ENCODE measurements at regions not wholly inside any gene's neighbourhood (a gene's known extent, or its start where the extent isn't known, plus 50 kb on each side); places are given as distances from the start of the nearest gene placed in this dataset.

DNA sequence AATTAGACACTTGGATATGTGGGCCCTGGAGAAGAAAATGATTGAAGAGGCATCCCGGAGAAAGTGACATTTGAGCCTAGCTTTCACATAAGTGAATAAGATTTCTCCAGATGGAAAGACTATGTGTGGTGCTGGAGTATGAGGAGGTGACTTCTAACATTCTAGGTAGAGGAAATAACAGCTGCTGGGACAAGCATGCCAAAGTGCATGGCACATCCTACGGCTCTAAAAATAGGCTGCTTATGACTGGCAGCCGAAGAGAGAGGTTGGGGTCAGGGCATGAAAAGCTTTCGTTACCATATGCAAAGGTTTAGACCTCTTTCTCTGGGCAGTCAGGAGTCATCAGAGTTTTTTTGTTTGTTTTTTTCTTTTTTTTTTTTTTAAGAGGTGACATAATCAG is 142.0 kb downstream of the SOX3 start (continued):
- TF ChIP-seq, protein P1, sequence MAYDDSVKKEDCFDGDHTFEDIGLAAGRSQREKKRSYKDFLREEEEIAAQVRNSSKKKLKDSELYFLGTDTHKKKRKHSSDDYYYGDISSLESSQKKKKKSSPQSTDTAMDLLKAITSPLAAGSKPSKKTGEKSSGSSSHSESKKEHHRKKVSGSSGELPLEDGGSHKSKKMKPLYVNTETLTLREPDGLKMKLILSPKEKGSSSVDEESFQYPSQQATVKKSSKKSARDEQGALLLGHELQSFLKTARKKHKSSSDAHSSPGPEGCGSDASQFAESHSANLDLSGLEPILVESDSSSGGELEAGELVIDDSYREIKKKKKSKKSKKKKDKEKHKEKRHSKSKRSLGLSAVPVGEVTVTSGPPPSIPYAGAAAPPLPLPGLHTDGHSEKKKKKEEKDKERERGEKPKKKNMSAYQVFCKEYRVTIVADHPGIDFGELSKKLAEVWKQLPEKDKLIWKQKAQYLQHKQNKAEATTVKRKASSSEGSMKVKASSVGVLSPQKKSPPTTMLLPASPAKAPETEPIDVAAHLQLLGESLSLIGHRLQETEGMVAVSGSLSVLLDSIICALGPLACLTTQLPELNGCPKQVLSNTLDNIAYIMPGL (CRISPR knock-in tag; IDR thresholded peaks at IDR 0.05), result no peak
- no peak for TF ChIP-seq NR3C1 (CRISPR knock-in tag; conservative IDR thresholded peaks at IDR 0.05; ENCODE audit: low read depth)
- TF ChIP-seq, protein P2, sequence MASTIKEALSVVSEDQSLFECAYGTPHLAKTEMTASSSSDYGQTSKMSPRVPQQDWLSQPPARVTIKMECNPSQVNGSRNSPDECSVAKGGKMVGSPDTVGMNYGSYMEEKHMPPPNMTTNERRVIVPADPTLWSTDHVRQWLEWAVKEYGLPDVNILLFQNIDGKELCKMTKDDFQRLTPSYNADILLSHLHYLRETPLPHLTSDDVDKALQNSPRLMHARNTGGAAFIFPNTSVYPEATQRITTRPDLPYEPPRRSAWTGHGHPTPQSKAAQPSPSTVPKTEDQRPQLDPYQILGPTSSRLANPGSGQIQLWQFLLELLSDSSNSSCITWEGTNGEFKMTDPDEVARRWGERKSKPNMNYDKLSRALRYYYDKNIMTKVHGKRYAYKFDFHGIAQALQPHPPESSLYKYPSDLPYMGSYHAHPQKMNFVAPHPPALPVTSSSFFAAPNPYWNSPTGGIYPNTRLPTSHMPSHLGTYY (CRISPR knock-in tag; IDR thresholded peaks at IDR 0.05), result no peak
- TF ChIP-seq, protein P3, sequence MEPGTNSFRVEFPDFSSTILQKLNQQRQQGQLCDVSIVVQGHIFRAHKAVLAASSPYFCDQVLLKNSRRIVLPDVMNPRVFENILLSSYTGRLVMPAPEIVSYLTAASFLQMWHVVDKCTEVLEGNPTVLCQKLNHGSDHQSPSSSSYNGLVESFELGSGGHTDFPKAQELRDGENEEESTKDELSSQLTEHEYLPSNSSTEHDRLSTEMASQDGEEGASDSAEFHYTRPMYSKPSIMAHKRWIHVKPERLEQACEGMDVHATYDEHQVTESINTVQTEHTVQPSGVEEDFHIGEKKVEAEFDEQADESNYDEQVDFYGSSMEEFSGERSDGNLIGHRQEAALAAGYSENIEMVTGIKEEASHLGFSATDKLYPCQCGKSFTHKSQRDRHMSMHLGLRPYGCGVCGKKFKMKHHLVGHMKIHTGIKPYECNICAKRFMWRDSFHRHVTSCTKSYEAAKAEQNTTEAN (CRISPR knock-in tag; IDR thresholded peaks at IDR 0.05), result no peak
- TF ChIP-seq, protein P4, sequence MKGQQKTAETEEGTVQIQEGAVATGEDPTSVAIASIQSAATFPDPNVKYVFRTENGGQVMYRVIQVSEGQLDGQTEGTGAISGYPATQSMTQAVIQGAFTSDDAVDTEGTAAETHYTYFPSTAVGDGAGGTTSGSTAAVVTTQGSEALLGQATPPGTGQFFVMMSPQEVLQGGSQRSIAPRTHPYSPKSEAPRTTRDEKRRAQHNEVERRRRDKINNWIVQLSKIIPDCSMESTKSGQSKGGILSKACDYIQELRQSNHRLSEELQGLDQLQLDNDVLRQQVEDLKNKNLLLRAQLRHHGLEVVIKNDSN (CRISPR knock-in tag; IDR thresholded peaks at IDR 0.05), result no peak
- TF ChIP-seq ZNF396 (CRISPR knock-in tag; IDR thresholded peaks at IDR 0.05; ENCODE audit: borderline replicate concordance), result no peak
- TF ChIP-seq GABPB1 (CRISPR knock-in tag; IDR thresholded peaks at IDR 0.05), result no peak

DNA sequence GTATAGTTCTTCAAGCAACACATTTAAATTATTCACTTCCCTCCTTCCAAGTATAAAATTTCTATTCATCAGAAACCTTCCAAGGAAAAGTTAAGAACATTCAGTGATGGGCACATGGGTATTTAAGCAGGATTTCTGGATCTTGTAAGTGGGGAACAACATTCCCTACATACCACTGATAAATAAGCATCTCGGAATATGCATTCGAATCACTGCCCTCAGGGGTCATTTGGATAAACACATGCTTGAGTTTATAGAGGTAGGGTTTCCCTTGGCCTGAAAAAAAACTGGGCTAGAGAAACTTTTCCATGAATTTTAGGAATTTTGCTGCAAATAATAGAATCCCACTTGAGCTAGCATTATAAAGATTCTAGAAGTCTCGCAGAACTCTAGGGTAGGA is 143.9 kb downstream of the SOX3 start:
- Mint-ChIP-seq H3K27me3 (ENCODE audit: low read depth) (peaks cover 32% of the 10 kb centered on the region), H3K36me3 (0 out of 2 replicates have a peak, but pooled peaks cover 3% of the 10 kb centered on the region), H3K27ac (peak overlapping the region; percentile 70), H3K4me3 (no peak overlapping the region), H3K4me1 (peaks cover 33% of the 10 kb centered on the region), H3K9me3 (no peaks in the 10 kb centered on the region)
- ChIA-PET POLR2A (no interaction called here), CTCF (no interaction called here)
- DNase-seq (ENCODE audit: low spot score), result no peak
- ATAC-seq, result peak; percentile 74
- no peak for TF ChIP-seq NFYB (CRISPR knock-in tag; conservative IDR thresholded peaks at IDR 0.05; ENCODE audit: low read depth)

DNA sequence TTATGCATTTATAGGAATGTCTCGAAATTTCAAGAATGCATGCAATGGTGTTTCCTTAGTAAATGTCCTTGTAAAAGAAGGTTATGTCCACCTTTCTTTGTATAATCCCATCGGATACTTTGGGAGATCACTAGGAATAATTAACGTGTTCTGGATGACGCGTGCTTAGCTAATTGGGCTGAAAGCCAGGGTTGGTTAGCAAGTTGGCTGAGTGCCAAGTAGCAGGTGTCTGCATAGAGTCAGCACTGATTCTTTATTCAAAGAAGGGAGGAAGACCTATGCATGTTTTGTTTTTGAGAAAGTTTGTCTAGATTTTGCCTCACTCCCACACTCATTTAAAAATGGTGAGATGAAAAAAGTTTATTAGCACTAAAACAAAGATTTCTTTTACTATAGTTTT is 144.6 kb downstream of the SOX3 start:
- no peak for DNase-seq (ENCODE audit: low spot score)
- peaks cover 38% of the 10 kb centered on the region for H3K27me3 Mint-ChIP-seq (ENCODE audit: low read depth)
- no peaks in the 10 kb centered on the region for H3K9me3 Mint-ChIP-seq
- no peak overlapping the region for H3K4me3 Mint-ChIP-seq
- H3K36me3 Mint-ChIP-seq, result 0 out of 2 replicates have a peak, but pooled peaks cover 3% of the 10 kb centered on the region
- CTCF ChIA-PET, result no interaction called here
- ATAC-seq, result no peak
- H3K27ac Mint-ChIP-seq, result no peak overlapping the region; the same call in 1 of the 2 replicates
- POLR2A ChIA-PET, result no interaction called here
- peaks cover 40% of the 10 kb centered on the region for H3K4me1 Mint-ChIP-seq
- TF ChIP-seq CREB1 (CRISPR knock-in tag; IDR thresholded peaks at IDR 0.05) (no peak), NFATC4 (CRISPR knock-in tag; IDR thresholded peaks at IDR 0.05) (no peak), ESRRA (CRISPR knock-in tag; IDR thresholded peaks at IDR 0.05; ENCODE audit: borderline replicate concordance) (no peak), ZNF317 (CRISPR knock-in tag; IDR thresholded peaks at IDR 0.05; ENCODE audit: borderline replicate concordance, low read depth) (no peak), ELF4 (CRISPR knock-in tag; IDR thresholded peaks at IDR 0.05; ENCODE audit: low read depth) (no peak), NR2C2 (CRISPR knock-in tag; IDR thresholded peaks at IDR 0.05) (no peak), HMGA2 (CRISPR knock-in tag; IDR thresholded peaks at IDR 0.05) (no peak), KAT7 (CRISPR knock-in tag; IDR thresholded peaks at IDR 0.05; ENCODE audit: borderline replicate concordance) (no peak)
- TF ChIP-seq, protein P5, sequence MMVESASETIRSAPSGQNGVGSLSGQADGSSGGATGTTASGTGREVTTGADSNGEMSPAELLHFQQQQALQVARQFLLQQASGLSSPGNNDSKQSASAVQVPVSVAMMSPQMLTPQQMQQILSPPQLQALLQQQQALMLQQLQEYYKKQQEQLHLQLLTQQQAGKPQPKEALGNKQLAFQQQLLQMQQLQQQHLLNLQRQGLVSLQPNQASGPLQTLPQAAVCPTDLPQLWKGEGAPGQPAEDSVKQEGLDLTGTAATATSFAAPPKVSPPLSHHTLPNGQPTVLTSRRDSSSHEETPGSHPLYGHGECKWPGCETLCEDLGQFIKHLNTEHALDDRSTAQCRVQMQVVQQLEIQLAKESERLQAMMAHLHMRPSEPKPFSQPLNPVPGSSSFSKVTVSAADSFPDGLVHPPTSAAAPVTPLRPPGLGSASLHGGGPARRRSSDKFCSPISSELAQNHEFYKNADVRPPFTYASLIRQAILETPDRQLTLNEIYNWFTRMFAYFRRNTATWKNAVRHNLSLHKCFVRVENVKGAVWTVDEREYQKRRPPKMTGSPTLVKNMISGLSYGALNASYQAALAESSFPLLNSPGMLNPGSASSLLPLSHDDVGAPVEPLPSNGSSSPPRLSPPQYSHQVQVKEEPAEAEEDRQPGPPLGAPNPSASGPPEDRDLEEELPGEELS (CRISPR knock-in tag; IDR thresholded peaks at IDR 0.05), result no peak
- TF ChIP-seq, protein P6, sequence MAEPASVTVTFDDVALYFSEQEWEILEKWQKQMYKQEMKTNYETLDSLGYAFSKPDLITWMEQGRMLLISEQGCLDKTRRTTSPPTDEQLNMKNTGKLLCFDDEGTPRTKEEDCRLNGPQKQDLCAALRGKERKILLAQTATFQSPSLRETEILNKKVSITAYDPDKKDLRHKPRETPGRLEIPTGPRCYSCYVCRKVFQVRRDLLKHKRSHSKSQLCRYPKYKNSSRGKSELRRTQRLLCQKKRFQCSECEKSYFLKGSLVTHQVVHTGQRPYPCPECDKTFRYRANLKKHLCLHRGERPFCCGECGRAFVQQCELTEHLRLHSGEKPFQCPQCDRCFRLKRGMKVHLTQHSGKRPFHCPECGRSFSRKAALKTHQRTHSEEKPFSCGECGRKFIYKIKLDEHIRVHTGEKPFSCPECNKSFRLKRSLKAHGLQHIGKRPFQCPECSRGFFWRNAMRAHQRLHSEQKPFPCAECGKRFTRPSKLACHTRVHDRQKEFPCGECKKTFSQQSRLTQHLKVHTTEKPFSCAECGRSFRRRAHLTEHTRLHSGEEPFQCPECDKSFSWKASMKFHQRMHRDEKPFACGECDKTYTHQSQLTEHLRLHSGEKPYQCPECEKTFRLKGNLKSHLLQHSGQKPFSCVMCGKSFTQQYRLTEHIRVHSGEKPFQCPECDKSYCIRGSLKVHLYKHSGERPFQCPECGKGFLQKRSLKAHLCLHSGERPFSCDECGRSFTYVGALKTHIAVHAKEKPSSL (CRISPR knock-in tag; conservative IDR thresholded peaks at IDR 0.05), result no peak
- TF ChIP-seq, protein P7, sequence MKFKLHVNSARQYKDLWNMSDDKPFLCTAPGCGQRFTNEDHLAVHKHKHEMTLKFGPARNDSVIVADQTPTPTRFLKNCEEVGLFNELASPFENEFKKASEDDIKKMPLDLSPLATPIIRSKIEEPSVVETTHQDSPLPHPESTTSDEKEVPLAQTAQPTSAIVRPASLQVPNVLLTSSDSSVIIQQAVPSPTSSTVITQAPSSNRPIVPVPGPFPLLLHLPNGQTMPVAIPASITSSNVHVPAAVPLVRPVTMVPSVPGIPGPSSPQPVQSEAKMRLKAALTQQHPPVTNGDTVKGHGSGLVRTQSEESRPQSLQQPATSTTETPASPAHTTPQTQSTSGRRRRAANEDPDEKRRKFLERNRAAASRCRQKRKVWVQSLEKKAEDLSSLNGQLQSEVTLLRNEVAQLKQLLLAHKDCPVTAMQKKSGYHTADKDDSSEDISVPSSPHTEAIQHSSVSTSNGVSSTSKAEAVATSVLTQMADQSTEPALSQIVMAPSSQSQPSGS (CRISPR knock-in tag; IDR thresholded peaks at IDR 0.05; ENCODE audit: borderline replicate concordance, low read depth), result no peak
- TF ChIP-seq, protein P2 (CRISPR knock-in tag; IDR thresholded peaks at IDR 0.05), result no peak

Data from WTC11 (cell line).